Cardiac muscle cell (in vitro differentiated cells and primary cell): ENCODE measurements at regions not wholly inside any gene's neighbourhood (a gene's known extent, or its start where the extent isn't known, plus 50 kb on each side); places are given as distances from the start of the nearest gene placed in this dataset.

Source experiments
- DNase-seq, 2 donors: peaks; one replicate each; pipeline versions ENCODE4 v3.0.0 to v3.0.0-alpha.2; 2010 to 2017; ENCODE audit warnings: low read depth in 1 of 2, low spot score in 1 of 2
- H3K27ac ChIP-seq: fragments of 200-600 bp; sonication (generic); 2 replicates; pipeline ENCODE4 v1.5.1; 2016
- H3K27me3 ChIP-seq: fragments of 200-600 bp; sonication (generic); 2 replicates; pipeline ENCODE4 v1.6.0; 2016; ENCODE audit warnings: control low read depth
- H3K36me3 ChIP-seq: fragments of 200-600 bp; sonication (generic); 2 replicates; pipeline ENCODE4 v1.5.1; 2016; ENCODE audit warnings: control low read depth
- H3K4me1 ChIP-seq: fragments of 200-600 bp; sonication (generic); 2 replicates; pipeline ENCODE4 v1.8.1; 2017; ENCODE audit warnings: low read depth, mild to moderate bottlenecking, mixed run types
- H3K4me3 ChIP-seq: fragments of 200-600 bp; sonication (generic); 2 replicates; pipeline ENCODE4 v1.5.1; 2016; ENCODE audit warnings: mild to moderate bottlenecking
- H3K9me3 ChIP-seq: fragments of 200-600 bp; sonication (generic); 2 replicates; pipeline ENCODE4 v1.5.1; 2017; ENCODE audit warnings: low read depth, mild to moderate bottlenecking, control low read depth
- TF ChIP-seq, protein P1 (sequence below): IDR thresholded peaks from 2 replicates; pipeline ENCODE4 v1.5.1; 2012; ENCODE audit warnings: low read depth, mild to moderate bottlenecking, low read length

DNA sequence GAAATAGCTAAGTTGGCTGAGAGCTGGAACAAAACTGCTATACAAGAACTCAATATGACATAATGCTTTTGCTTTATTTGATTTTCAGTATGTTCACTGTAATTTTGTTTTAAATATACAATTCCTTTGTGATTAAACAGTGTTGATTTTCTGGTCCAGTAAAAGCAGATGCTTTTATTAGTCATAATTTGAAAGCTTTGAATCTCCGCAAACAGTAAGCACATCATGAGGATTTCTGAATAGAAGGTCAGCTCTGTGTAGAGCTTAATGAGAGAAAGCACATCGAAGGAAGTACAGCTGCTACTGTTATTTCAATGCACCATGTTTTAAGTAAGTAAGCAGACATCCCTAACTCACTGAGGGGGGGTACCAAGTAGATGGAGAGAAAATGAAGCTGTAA lies 701.3 kb upstream of the ACO1 start:
- H3K9me3 ChIP-seq: no peaks in the 10 kb centered on the region
- no peaks in the 10 kb centered on the region for H3K27me3 ChIP-seq
- DNase-seq: no peak
- TF ChIP-seq, protein P1, sequence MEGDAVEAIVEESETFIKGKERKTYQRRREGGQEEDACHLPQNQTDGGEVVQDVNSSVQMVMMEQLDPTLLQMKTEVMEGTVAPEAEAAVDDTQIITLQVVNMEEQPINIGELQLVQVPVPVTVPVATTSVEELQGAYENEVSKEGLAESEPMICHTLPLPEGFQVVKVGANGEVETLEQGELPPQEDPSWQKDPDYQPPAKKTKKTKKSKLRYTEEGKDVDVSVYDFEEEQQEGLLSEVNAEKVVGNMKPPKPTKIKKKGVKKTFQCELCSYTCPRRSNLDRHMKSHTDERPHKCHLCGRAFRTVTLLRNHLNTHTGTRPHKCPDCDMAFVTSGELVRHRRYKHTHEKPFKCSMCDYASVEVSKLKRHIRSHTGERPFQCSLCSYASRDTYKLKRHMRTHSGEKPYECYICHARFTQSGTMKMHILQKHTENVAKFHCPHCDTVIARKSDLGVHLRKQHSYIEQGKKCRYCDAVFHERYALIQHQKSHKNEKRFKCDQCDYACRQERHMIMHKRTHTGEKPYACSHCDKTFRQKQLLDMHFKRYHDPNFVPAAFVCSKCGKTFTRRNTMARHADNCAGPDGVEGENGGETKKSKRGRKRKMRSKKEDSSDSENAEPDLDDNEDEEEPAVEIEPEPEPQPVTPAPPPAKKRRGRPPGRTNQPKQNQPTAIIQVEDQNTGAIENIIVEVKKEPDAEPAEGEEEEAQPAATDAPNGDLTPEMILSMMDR: no peak
- no peaks in the 10 kb centered on the region for H3K36me3 ChIP-seq
- H3K4me1 ChIP-seq: no peaks in the 10 kb centered on the region
- no peak overlapping the region for H3K4me3 ChIP-seq
- no peak overlapping the region for H3K27ac ChIP-seq

DNA sequence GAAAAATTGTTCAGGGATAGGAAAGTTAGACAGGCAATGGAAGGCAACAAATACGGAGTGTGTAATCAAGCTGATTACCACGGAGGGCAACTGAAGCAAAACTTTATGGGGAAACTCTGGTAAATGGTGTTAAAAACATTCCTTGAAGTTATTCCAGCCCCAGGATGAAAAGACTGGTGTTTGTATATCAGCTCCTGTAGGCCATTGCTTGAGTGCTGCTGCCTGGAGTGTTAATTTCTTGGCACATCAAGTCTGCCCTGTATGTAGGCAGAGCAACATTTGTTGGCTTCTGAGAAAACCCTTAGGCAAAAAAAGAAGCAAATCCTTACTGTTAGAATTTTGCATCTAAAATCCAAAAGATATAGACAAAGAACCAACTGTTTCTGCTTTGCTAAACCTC lies 686.5 kb upstream of the ACO1 start:
- H3K27ac ChIP-seq: no peak overlapping the region
- TF ChIP-seq, protein P1: no peak
- no peaks in the 10 kb centered on the region for H3K4me1 ChIP-seq
- no peak for DNase-seq
- H3K27me3 ChIP-seq: no peaks in the 10 kb centered on the region
- H3K36me3 ChIP-seq: no peaks in the 10 kb centered on the region
- no peaks in the 10 kb centered on the region for H3K9me3 ChIP-seq
- no peak overlapping the region for H3K4me3 ChIP-seq

DNA sequence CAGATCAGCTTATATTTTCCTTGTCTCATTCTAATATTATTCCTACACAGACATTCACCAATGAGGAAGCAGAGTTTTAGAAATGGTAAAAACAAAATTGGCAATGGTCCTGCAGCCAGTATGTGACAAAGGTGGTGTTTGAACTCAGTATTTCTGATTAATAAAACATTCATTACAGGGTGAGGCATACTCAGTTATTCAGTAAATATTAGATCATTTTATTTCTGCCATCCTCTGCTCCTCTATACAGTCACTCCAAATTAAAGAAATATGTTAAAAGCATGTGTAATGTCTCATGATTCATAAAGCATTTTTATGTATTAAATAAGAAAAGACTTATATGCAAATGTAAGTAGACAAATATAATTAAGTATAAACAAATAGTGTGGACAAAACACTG lies 684.6 kb upstream of the ACO1 start:
- Histone ChIP-seq H3K9me3 (no peaks in the 10 kb centered on the region), H3K27ac (no peak overlapping the region), H3K4me1 (no peaks in the 10 kb centered on the region), H3K27me3 (no peaks in the 10 kb centered on the region), H3K4me3 (no peak overlapping the region), H3K36me3 (no peaks in the 10 kb centered on the region)
- TF ChIP-seq, protein P1: no peak
- no peak for DNase-seq

DNA sequence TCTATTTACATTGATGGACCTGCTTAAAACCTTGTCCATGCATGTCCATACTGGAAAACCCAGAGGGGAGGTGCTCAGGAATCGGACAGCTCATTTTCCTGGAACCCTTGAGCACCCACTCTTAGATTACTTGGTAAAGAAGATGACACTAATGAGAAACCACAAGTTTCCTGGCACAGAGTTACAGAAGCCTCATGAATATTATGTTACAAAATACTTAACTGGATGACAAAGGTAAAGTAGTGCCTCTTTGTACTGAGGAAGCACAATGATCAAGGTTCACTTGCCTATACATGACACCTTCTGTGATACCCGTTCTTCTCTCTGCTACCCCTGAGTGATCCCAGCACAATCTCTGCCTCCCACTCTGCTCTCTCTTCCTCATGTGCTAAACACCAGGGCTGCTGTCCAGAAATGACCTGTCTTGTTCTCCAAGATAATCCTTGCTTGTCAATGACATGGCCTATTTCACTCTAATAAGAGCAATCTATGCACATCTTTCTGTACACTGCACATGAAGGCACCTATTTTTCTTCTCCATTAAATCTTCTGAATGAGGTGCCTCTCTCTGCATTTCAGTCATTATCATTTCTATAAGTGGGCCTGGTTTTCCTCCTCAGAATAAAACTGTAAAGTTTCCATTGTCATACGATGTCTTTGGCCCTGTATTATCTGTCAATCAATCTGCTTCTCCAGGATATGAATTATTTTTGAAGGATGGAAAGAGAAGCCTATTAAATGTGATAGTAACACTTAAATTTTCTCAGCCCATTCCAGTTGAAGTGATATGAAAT lies 684.0 kb upstream of the ACO1 start:
- H3K9me3 ChIP-seq: no peaks in the 10 kb centered on the region
- TF ChIP-seq, protein P1: no peak
- H3K27me3 ChIP-seq: no peaks in the 10 kb centered on the region
- H3K4me3 ChIP-seq: no peak overlapping the region
- no peak overlapping the region for H3K27ac ChIP-seq
- H3K36me3 ChIP-seq: no peaks in the 10 kb centered on the region
- DNase-seq: no peak
- no peaks in the 10 kb centered on the region for H3K4me1 ChIP-seq

DNA sequence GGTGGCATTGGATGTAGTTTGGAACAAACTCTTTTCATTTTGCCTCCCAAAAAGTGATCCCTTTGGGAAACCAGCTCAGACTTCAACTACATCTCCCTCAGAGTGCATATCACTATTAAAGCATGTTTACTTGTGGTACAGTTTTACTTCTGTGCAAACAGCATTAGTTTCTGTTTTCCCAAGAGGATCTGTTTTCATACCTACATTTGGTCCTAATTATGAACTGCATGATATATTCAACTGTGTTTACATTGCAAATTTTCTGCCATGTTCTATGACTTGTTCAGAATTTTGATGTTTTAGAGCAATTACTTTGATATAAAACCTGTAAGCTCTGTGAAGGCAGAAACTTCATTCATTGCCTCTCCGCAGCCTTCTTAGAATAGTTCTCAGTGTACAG lies 681.5 kb upstream of the ACO1 start:
- DNase-seq: no peak
- no peaks in the 10 kb centered on the region for H3K27me3 ChIP-seq

More for the DNA sequence above, 681.5 kb upstream of the ACO1 start:
- no peak overlapping the region for H3K27ac ChIP-seq
- no peak overlapping the region for H3K4me3 ChIP-seq
- H3K9me3 ChIP-seq: no peaks in the 10 kb centered on the region
- TF ChIP-seq, protein P1: no peak
- H3K4me1 ChIP-seq: no peaks in the 10 kb centered on the region
- no peaks in the 10 kb centered on the region for H3K36me3 ChIP-seq
